C4-2B (cell line): ENCODE measurements at regions not wholly inside any gene's neighbourhood (a gene's known extent, or its start where the extent isn't known, plus 50 kb on each side); places are given as distances from the start of the nearest gene placed in this dataset.

Source experiments
- CTCF ChIP-seq: fragments of 450-650 bp; conservative IDR thresholded peaks from 2 replicates; pipeline ENCODE4 v1.5.1; 2017; ENCODE audit warnings: mild to moderate bottlenecking
- ZFX ChIP-seq: fragments of 450-650 bp; IDR thresholded peaks from 2 replicates; pipeline ENCODE4 v1.6.1; 2017

DNA sequence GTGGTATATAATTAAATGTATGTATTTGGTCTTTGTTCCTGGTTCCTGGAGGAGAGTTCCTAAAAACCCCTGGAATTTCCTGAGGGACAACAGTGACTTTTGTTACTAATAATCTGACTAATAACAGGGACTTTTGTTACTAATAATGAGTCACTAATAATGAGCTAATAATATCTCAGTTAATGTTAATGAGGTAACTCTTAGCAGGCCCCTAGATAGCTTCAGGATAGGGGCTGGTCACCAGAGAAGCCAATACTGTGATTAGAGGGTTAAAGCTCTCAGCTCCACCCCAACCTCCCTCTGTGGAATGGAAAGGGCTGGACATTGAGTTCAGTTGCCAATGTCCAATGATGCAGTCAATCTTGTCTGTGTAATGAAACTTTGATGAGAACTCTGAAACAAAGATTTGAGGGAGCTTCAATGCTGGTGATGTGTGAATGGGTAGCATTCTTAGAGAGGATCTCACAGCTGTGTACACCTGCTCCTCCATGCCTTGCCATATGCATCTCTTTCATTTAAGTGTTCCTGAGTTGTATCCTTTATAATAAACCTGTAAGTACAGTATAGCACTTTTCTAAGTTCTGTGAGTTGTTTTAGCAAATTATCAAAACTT is 1431.4 kb upstream of the TENM4 start:
- no peak for TF ChIP-seq CTCF
- no peak for TF ChIP-seq ZFX
